H9 (cell line): ENCODE measurements at regions not wholly inside any gene's neighbourhood (a gene's known extent, or its start where the extent isn't known, plus 50 kb on each side); places are given as distances from the start of the nearest gene placed in this dataset.

ENCODE experiments used
- DNase-seq: peaks from one replicate; pipeline ENCODE4 v3.0.0-alpha.2; 2017
- H2AFZ ChIP-seq: one replicate; pipeline ENCODE4 v1.6.1; 2013; ENCODE audit warnings: mild to moderate bottlenecking, low read length, control low read depth, moderate library complexity
- H2AK5ac ChIP-seq: 2 replicates; pipeline ENCODE4 v1.6.1; 2013; ENCODE audit warnings: low read length, control low read depth, mixed read lengths; ENCODE audit not compliant: insufficient read length
- H2BK120ac ChIP-seq: one replicate; pipeline ENCODE4 v1.6.1; 2013; ENCODE audit warnings: low read depth, mild to moderate bottlenecking, low read length, control low read depth, inconsistent platforms; ENCODE audit not compliant: poor library complexity, severe bottlenecking
- H2BK12ac ChIP-seq: 2 replicates; pipeline ENCODE4 v1.6.1; 2013; ENCODE audit warnings: low read length, control low read depth, mixed read lengths, low read depth; ENCODE audit not compliant: insufficient read length
- H2BK15ac ChIP-seq: 2 replicates; pipeline ENCODE4 v1.6.1; 2013; ENCODE audit warnings: low read depth, low read length, control low read depth
- H2BK20ac ChIP-seq: one replicate; pipeline ENCODE4 v1.6.1; 2013; ENCODE audit warnings: low read depth, mild to moderate bottlenecking, low read length, control low read depth, inconsistent platforms; ENCODE audit not compliant: poor library complexity, severe bottlenecking
- H2BK5ac ChIP-seq: 2 replicates; pipeline ENCODE4 v1.6.1; 2013; ENCODE audit warnings: low read length, control low read depth, mixed read lengths; ENCODE audit not compliant: insufficient read length
- H3K14ac ChIP-seq: 2 replicates; pipeline ENCODE4 v1.6.1; 2013; ENCODE audit warnings: low read length, control low read depth; ENCODE audit not compliant: insufficient read depth
- H3K18ac ChIP-seq: 2 replicates; pipeline ENCODE4 v1.6.1; 2013; ENCODE audit warnings: low read depth, mild to moderate bottlenecking, mixed read lengths, low read length, control low read depth; ENCODE audit not compliant: insufficient read length
- H3K23ac ChIP-seq: 2 replicates; pipeline ENCODE4 v1.6.1; 2013; ENCODE audit warnings: low read length, control low read depth, mixed read lengths, low read depth; ENCODE audit not compliant: insufficient read length
- H3K23me2 ChIP-seq: 2 replicates; pipeline ENCODE4 v1.6.1; 2013; ENCODE audit warnings: low read depth, mild to moderate bottlenecking, mixed read lengths, low read length, control low read depth; ENCODE audit not compliant: insufficient read length, poor library complexity, severe bottlenecking
- H3K27ac ChIP-seq: 2 replicates; pipeline ENCODE4 v1.5.1; 2013; ENCODE audit warnings: low read length, control low read depth, mixed read lengths, low read depth; ENCODE audit not compliant: insufficient read length
- H3K27me3 ChIP-seq: 2 replicates; pipeline ENCODE4 v1.6.1; 2013; ENCODE audit warnings: low read length, control low read depth, inconsistent platforms; ENCODE audit not compliant: insufficient read depth
- H3K4ac ChIP-seq: 2 replicates; pipeline ENCODE4 v1.6.1; 2013; ENCODE audit warnings: low read depth, mild to moderate bottlenecking, control low read depth, inconsistent platforms, low read length, moderate library complexity
- H3K4me1 ChIP-seq: 2 replicates; pipeline ENCODE4 v1.6.1; 2013; ENCODE audit warnings: low read length, control low read depth, inconsistent platforms; ENCODE audit not compliant: insufficient read depth
- H3K4me2 ChIP-seq: 2 replicates; pipeline ENCODE4 v1.6.1; 2013; ENCODE audit warnings: low read length, control low read depth, mixed read lengths; ENCODE audit not compliant: insufficient read length, insufficient read depth
- H3K56ac ChIP-seq: 2 replicates; pipeline ENCODE4 v1.6.1; 2013; ENCODE audit warnings: low read depth, mild to moderate bottlenecking, mixed read lengths, low read length, control low read depth; ENCODE audit not compliant: insufficient read length
- H3K79me1 ChIP-seq: 2 replicates; pipeline ENCODE4 v1.6.1; 2013; ENCODE audit warnings: low read depth, mild to moderate bottlenecking, moderate library complexity, low read length, control low read depth, inconsistent platforms; ENCODE audit not compliant: insufficient read depth, poor library complexity, severe bottlenecking
- H3K79me2 ChIP-seq: 2 replicates; pipeline ENCODE4 v1.6.1; 2013; ENCODE audit warnings: low read length, control low read depth, inconsistent platforms; ENCODE audit not compliant: insufficient read depth
- H3K9ac ChIP-seq: 2 replicates; pipeline ENCODE4 v1.6.1; 2013; ENCODE audit warnings: low read length, control low read depth, mixed read lengths; ENCODE audit not compliant: insufficient read length; ENCODE audit errors: extremely low read depth
- H3K9me3 ChIP-seq: one replicate; pipeline ENCODE4 v1.6.1; 2013; ENCODE audit warnings: low read depth, low read length, inconsistent platforms; ENCODE audit not compliant: control insufficient read depth
- H3T11ph ChIP-seq: one replicate; pipeline ENCODE4 v1.6.1; 2013; ENCODE audit warnings: mild to moderate bottlenecking, low read length, control low read depth, inconsistent platforms
- H4K20me1 ChIP-seq: one replicate; pipeline ENCODE4 v1.6.1; 2013; ENCODE audit not compliant: control insufficient read depth, insufficient read length, insufficient read depth
- H4K5ac ChIP-seq: 2 replicates; pipeline ENCODE4 v1.6.1; 2013; ENCODE audit warnings: low read depth, mild to moderate bottlenecking, mixed read lengths, low read length, control low read depth; ENCODE audit not compliant: insufficient read length
- H4K8ac ChIP-seq: replicated peaks from 2 replicates; pipeline ENCODE4 v1.6.1; 2013; ENCODE audit warnings: low read length, control low read depth, mixed read lengths, low read depth; ENCODE audit not compliant: insufficient read length
- H4K91ac ChIP-seq: 2 replicates; pipeline ENCODE4 v1.6.1; 2013; ENCODE audit warnings: low read depth, mild to moderate bottlenecking, moderate library complexity, mixed read lengths, low read length, control low read depth; ENCODE audit not compliant: insufficient read length
- H3K27ac Mint-ChIP-seq, 3 experiments: 2 replicates in 2 of 3; 3 replicates in 1 of 3; pipeline ENCODE4 v1.8.0; 2020 to 2021; ENCODE audit warnings: mixed read lengths in 3 of 3, mild to moderate bottlenecking in 1 of 3, moderate library complexity in 1 of 3
- H3K27me3 Mint-ChIP-seq: 2 replicates; pipeline ENCODE4 v1.8.0; 2021; ENCODE audit warnings: low read depth, mild to moderate bottlenecking, moderate library complexity, mixed read lengths
- H3K36me3 Mint-ChIP-seq, 3 experiments: 2 replicates in 2 of 3; 3 replicates in 1 of 3; pipeline ENCODE4 v1.8.0; 2020 to 2021; ENCODE audit warnings: low read depth in 3 of 3, mixed read lengths in 3 of 3; ENCODE audit not compliant: insufficient read depth in 1 of 3
- H3K4me1 Mint-ChIP-seq, 2 experiments: 2 replicates each; pipeline ENCODE4 v1.8.0; 2020; ENCODE audit warnings: mixed read lengths in 2 of 2
- H3K4me3 Mint-ChIP-seq, 2 experiments: 2 replicates in 1 of 2; 3 replicates in 1 of 2; pipeline ENCODE4 v1.8.0; 2020 to 2021; ENCODE audit warnings: mild to moderate bottlenecking in 2 of 2, mixed read lengths in 2 of 2, moderate library complexity in 1 of 2
- H3K9me3 Mint-ChIP-seq, 2 experiments: 2 replicates in 1 of 2; 3 replicates in 1 of 2; pipeline ENCODE4 v1.8.0; 2020; ENCODE audit warnings: mild to moderate bottlenecking in 2 of 2, mixed read lengths in 2 of 2, moderate library complexity in 1 of 2
- CTCF ChIP-seq: fragments of 200-600 bp; sonication (generic); conservative IDR thresholded peaks from 3 replicates; pipeline ENCODE4 v1.8.0; 2021; ENCODE audit warnings: antibody characterized with exemption, mild to moderate bottlenecking
- WGBS: extraction: QIAGEN DNeasy Blood & Tissue Kit; methylation state at CpG from one replicate; pipeline ENCODE4 v1.1.7; 2013; ENCODE audit warnings: missing lambda C conversion rate, low lambda C conversion rate, mixed read lengths; ENCODE audit not compliant: insufficient read length; ENCODE audit errors: extremely low coverage; 5-methylcytosine and 5-hydroxymethylcytosine counted together

GRCh38 chr5:97545886-97546535, 363.0 kb upstream of the RIOK2 start:
- no peak overlapping the region for H3K23ac ChIP-seq
- H2AK5ac ChIP-seq = no peak overlapping the region
- Mint-ChIP-seq H3K27ac (no peak overlapping the region), H3K9me3 (peaks cover 2 to 4% of the 10 kb centered on the region in 2 experiments; a peak in 4 of 5 replicates), H3K4me3 (no peak overlapping the region), H3K27me3 (no peaks in the 10 kb centered on the region), H3K4me1 (peaks cover 32 to 39% of the 10 kb centered on the region in 2 experiments), H3K36me3 (peaks cover 0 to 4% (median 0%) of the 10 kb centered on the region in 3 experiments; a peak in 2 of 7 replicates)
- no peak overlapping the region for H3K4ac ChIP-seq
- H3K4me1 ChIP-seq = no peaks in the 10 kb centered on the region
- H3K9ac ChIP-seq = no peak overlapping the region
- no peak overlapping the region for H2BK12ac ChIP-seq
- H3T11ph ChIP-seq = no peak overlapping the region
- H3K79me1 ChIP-seq = no peaks in the 10 kb centered on the region
- no peak overlapping the region for H3K27ac ChIP-seq
- H3K56ac ChIP-seq = no peak overlapping the region
- no peak overlapping the region for H4K91ac ChIP-seq
- no peak overlapping the region for H3K4me2 ChIP-seq
- no peaks in the 10 kb centered on the region for H3K27me3 ChIP-seq
- peak overlapping the region; percentile 62 for H2AFZ ChIP-seq
- TF ChIP-seq CTCF = no peak
- no peak overlapping the region for H2BK120ac ChIP-seq
- H2BK5ac ChIP-seq = no peak overlapping the region
- H3K79me2 ChIP-seq = no peaks in the 10 kb centered on the region
- no peak overlapping the region for H3K18ac ChIP-seq
- H4K8ac ChIP-seq = no peak overlapping the region
- no CpG with 5 or more reads among the region's 2 CpGs for WGBS
- no peaks in the 10 kb centered on the region for H3K23me2 ChIP-seq
- H2BK20ac ChIP-seq = no peak overlapping the region
- H3K14ac ChIP-seq = no peak overlapping the region
- no peaks in the 10 kb centered on the region for H3K9me3 ChIP-seq
- H4K20me1 ChIP-seq = no peaks in the 10 kb centered on the region
- DNase-seq = no peak
- no peak overlapping the region for H4K5ac ChIP-seq
- no peak overlapping the region for H2BK15ac ChIP-seq
